Fibroblast of mammary gland (primary cell): ENCODE measurements at regions not wholly inside any gene's neighbourhood (a gene's known extent, or its start where the extent isn't known, plus 50 kb on each side); places are given as distances from the start of the nearest gene placed in this dataset.

ENCODE experiments used
- DNase-seq: peaks from one replicate; pipeline ENCODE4 v3.0.0-alpha.2; 2010; ENCODE audit warnings: low read depth
- H3K4me3 ChIP-seq: 2 replicates; pipeline ENCODE4 v1.5.1; 2011; ENCODE audit warnings: low read depth, mild to moderate bottlenecking, low read length, moderate library complexity; ENCODE audit not compliant: control insufficient read depth
- CTCF ChIP-seq: conservative IDR thresholded peaks from 2 replicates; pipeline ENCODE4 v1.5.1; 2011; ENCODE audit warnings: low read depth, low read length, inconsistent platforms; ENCODE audit not compliant: control insufficient read depth, insufficient read depth

DNA sequence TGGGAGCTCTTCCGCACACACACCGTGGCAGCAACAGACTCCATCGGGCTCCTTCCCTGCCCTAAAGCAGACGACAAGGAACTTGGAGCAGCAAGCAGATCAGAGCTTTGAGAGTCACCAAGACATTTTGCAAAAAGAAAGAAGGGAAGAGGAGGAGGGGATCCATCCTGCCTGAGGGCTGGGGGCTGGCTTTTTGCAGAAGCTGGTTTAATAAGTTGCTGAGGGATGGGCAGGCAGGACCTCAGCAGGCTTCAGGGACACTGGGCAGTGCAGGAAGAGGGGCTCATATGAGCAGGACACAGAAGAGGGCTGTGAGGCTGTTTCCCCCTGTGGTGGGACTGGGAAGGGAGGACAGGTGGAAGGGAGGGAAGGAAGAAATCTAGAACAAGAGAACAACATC, 133.4 kb upstream of the GSC start:
- DNase-seq, result no peak
- H3K4me3 ChIP-seq, result no peak overlapping the region
- TF ChIP-seq CTCF, result no peak

- TF ChIP-seq CTCF, result no peak
- no peak overlapping the region for H3K4me3 ChIP-seq
- no peak for DNase-seq
Observed at GRCh38 chr14:94897561-94897960, 127.6 kb upstream of the GSC start.

DNA sequence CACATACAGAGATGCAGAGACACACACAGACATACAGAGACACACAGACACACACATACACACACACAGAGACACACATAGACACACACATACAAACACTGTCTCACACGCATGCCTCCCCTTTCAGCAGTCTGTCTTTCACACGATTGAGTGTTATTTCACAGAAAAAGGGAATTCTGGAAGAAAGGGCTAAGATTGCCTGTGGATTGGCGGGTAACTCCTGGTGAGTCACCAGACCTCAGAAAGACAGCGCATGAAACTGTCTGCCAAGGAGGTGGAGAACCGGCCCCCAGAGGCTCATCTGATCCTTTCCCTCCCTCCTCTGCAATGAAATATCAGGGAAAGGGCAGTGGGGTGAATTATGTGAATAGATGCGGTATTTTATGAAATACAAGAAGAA, 127.2 kb upstream of the GSC start:
- DNase-seq, result peak; percentile 78
- H3K4me3 ChIP-seq, result no peak overlapping the region
- no peak for TF ChIP-seq CTCF

- TF ChIP-seq CTCF, result no peak
- no peak for DNase-seq
- H3K4me3 ChIP-seq, result no peak overlapping the region
Observed at GRCh38 chr14:94893411-94894160, 123.7 kb upstream of the GSC start.

GRCh38 chr14:94890785-94891184, 120.9 kb upstream of the GSC start:
- H3K4me3 ChIP-seq, result no peak overlapping the region
- DNase-seq, result no peak
- no peak for TF ChIP-seq CTCF

- no peak for TF ChIP-seq CTCF
- no peak overlapping the region for H3K4me3 ChIP-seq
- no peak for DNase-seq
Observed at GRCh38 chr14:94889520-94890312, 119.8 kb upstream of the GSC start.
